Brain microvascular endothelial cell (primary cell): ENCODE measurements at regions not wholly inside any gene's neighbourhood (a gene's known extent, or its start where the extent isn't known, plus 50 kb on each side); places are given as distances from the start of the nearest gene placed in this dataset.

ENCODE experiments used
- DNase-seq: peaks from one replicate; pipeline ENCODE4 v3.0.0-alpha.2; 2020
- H3K27ac ChIP-seq: fragments of 250-450 bp; sonication (Bioruptor Pico); 2 replicates; pipeline ENCODE4 v1.5.1; 2020; ENCODE audit warnings: mild to moderate bottlenecking, moderate library complexity
- H3K27me3 ChIP-seq: fragments of 250-450 bp; sonication (Bioruptor Pico); replicated peaks from 2 replicates; pipeline ENCODE4 v1.5.1; 2020; ENCODE audit warnings: mild to moderate bottlenecking
- H3K36me3 ChIP-seq: fragments of 250-450 bp; sonication (Bioruptor Pico); replicated peaks from 2 replicates; pipeline ENCODE4 v1.5.1; 2020; ENCODE audit warnings: mild to moderate bottlenecking
- H3K4me3 ChIP-seq: 2 replicates; pipeline ENCODE4 v1.5.1; 2011; ENCODE audit warnings: low read depth, mild to moderate bottlenecking, control low read depth, low read length, moderate library complexity
- in situ Hi-C: cut with HindIII; loops from 2 replicates; pipeline ENCODE4 v1.10.0; 2017; ENCODE audit warnings: low sequenced_read_pairs, low pct_ligation_motif_present
- TF ChIP-seq, protein P1 (sequence below): IDR thresholded peaks from 2 replicates; pipeline ENCODE4 v1.5.1; 2011; ENCODE audit warnings: low read depth, mild to moderate bottlenecking, moderate library complexity, low read length, control low read depth, inconsistent platforms; ENCODE audit errors: missing control alignments

DNA sequence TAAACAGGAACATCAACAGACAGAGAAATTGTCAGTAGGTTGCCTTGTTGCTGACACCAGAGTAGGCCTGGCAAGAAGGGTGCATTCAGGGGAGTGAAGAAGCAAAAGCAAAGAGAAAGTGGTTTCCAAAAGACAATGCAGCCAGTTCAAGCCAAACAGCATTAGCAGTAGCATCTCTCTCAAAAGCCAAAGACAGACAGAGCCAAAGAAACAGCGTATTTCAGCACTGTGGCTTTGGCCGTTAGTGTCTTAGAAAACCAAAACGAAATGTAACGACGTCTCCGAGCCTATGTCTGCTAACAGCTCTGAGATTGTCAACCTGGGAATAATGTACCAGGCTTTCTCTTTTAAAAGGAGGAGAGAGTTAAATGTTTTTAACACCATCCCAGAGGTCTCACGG is 178.6 kb downstream of the NRP2 start:
- H3K36me3 ChIP-seq, result no peaks in the 10 kb centered on the region
- DNase-seq, result no peak
- H3K4me3 ChIP-seq, result no peak overlapping the region
- no peak overlapping the region for H3K27ac ChIP-seq
- TF ChIP-seq, protein P1, sequence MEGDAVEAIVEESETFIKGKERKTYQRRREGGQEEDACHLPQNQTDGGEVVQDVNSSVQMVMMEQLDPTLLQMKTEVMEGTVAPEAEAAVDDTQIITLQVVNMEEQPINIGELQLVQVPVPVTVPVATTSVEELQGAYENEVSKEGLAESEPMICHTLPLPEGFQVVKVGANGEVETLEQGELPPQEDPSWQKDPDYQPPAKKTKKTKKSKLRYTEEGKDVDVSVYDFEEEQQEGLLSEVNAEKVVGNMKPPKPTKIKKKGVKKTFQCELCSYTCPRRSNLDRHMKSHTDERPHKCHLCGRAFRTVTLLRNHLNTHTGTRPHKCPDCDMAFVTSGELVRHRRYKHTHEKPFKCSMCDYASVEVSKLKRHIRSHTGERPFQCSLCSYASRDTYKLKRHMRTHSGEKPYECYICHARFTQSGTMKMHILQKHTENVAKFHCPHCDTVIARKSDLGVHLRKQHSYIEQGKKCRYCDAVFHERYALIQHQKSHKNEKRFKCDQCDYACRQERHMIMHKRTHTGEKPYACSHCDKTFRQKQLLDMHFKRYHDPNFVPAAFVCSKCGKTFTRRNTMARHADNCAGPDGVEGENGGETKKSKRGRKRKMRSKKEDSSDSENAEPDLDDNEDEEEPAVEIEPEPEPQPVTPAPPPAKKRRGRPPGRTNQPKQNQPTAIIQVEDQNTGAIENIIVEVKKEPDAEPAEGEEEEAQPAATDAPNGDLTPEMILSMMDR, result no peak
- H3K27me3 ChIP-seq, result no peaks in the 10 kb centered on the region
- in situ Hi-C loops, result no loop called here

DNA sequence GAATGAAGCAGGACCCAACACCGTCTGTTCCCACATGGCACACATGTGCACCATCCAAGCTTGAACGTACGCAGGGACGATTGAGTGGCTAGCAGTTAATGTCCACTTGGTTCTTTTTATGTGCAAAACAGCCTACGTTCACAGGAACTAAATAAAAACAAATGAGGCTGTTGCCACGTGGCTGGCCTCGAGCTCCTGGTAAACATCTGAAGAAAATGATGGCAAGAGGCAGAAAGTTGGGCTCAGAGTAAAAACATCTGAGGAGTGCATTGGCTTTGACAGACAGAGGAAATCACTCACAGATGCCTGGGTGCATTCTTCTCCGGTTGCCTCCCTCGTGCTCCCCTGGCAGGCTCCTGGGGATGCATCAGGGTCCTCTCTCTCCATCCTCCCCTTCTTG is 177.9 kb downstream of the NRP2 start:
- DNase-seq, result no peak
- H3K27ac ChIP-seq, result no peak overlapping the region
- H3K27me3 ChIP-seq, result no peaks in the 10 kb centered on the region
- in situ Hi-C loops, result no loop called here
- TF ChIP-seq, protein P1, result no peak
- no peaks in the 10 kb centered on the region for H3K36me3 ChIP-seq
- H3K4me3 ChIP-seq, result no peak overlapping the region

DNA sequence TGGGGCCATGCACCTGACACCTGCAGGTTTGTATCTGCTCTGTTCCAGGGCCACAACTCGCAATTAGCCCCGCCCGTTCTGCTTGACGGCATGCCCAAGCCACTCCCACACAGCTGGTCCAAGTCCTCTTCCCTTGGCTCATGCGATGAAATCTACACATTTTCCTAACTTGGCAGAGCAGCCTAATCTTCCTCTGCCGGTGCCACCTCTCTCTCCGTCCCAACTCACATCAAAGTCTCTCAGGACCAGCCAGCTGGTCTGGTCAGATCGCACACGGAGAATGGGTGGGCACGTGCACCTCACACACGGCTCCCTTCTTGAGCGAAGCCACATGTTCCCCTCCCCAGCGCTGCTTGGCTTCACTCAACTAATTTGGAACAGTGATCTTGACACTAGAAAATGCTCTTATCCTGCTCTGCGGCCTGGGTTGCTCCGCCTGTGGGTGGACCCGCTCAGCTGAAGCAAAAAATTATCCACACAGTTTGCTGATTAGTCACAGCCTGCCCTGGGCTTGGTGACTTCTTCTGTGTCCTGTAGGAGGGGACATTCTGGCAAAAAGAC is 176.7 kb downstream of the NRP2 start:
- Histone ChIP-seq H3K4me3 (no peak overlapping the region), H3K36me3 (no peaks in the 10 kb centered on the region), H3K27ac (no peak overlapping the region), H3K27me3 (no peaks in the 10 kb centered on the region)
- in situ Hi-C loops, result no loop called here
- TF ChIP-seq, protein P1, result no peak
- DNase-seq, result peak; percentile 24

DNA sequence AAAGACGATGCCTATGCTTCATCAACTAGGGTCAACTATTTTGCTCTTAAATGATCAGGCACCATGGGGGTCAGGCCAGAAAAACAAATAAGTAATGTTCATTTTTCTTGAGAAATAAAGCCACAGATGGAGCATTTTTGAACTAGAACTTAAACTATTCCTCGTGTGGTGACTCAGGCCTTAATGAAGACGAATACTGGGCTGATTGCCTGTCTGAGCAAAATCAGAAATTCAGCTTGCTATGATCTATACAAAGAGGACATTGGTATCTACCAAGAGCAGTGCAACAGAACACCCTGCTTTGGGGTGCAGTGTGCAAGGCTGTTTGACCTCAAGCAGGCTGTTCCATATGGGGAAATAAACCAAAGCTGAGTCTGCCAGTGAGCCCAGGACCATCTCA is 176.0 kb downstream of the NRP2 start:
- H3K27ac ChIP-seq, result no peak overlapping the region
- no peak for DNase-seq
- H3K36me3 ChIP-seq, result no peaks in the 10 kb centered on the region
- H3K27me3 ChIP-seq, result no peaks in the 10 kb centered on the region
- TF ChIP-seq, protein P1, result no peak
- in situ Hi-C loops, result no loop called here
- no peak overlapping the region for H3K4me3 ChIP-seq

DNA sequence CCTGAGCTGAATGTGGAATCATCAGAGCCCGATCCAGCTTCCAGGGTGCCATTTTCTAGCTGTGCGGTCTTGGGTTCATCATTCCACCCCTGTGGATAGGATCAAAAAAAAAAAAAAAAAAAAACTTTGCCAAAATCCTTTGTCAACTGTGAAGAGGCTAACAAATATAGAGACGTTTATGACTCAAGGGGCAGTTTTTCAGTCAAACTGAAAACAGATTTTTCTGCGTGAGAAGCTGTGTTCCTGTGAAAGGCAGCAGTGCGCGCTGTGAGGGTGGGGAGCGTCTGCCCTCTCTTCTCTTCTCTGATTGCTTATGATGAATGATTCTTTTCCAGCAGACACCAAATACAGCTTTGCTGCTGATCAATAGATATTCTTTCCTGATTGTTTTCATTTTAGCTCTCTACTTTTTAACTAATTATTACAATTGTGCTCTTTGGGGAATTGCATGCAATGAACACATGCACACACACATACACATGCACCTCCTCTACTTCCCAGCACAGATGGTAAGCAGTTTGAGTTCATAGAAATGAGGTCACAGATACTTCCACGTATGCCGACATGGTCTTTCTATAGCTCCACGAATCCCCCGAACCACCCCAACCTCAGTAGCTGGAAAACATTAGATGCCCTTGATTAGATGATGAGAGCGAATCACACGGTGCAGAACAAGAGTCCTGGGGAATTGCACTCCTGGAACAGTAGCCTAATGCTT is 175.4 kb downstream of the NRP2 start:
- H3K36me3 ChIP-seq, result no peaks in the 10 kb centered on the region
- no peak for DNase-seq
- in situ Hi-C loops, result no loop called here
- H3K4me3 ChIP-seq, result no peak overlapping the region
- TF ChIP-seq, protein P1, result no peak
- H3K27ac ChIP-seq, result no peak overlapping the region
- H3K27me3 ChIP-seq, result no peaks in the 10 kb centered on the region

DNA sequence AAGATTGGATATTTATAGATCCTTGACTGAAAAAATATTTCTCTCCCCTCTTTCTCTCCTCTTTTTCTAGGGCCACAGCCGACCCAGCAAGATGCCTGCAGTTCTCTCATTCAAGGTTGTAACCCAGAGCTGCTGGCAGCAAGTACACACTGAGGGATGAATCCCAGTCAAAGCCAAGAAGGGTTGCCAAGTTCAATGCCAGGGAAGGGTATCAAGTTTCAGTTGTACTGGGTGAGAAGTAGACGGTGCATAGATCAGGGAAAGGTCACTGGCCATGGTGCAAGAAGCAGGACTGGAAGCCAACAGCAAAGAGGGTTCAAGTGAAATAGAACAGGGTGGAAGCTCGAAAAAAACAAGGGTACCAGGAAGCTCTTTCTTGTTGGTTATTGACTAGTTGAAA is 170.2 kb downstream of the NRP2 start:
- no peaks in the 10 kb centered on the region for H3K36me3 ChIP-seq
- H3K4me3 ChIP-seq, result no peak overlapping the region
- TF ChIP-seq, protein P1, result no peak
- H3K27ac ChIP-seq, result no peak overlapping the region
- no peak for DNase-seq
- in situ Hi-C loops, result no loop called here
- H3K27me3 ChIP-seq, result no peaks in the 10 kb centered on the region
